ENCODE measurements at regions not wholly inside any gene's neighbourhood (a gene's known extent, or its start where the extent isn't known, plus 50 kb on each side); places are given as distances from the start of the nearest gene placed in this dataset.

GRCh38 chr1:14247666-14248065 lies 350.8 kb upstream of the KAZN start:
- no peak for TF ChIP-seq CTCF (IDR thresholded peaks at IDR 0.05; ENCODE audit: extremely low read depth, insufficient read depth, missing control alignments)
- in situ Hi-C loops (cut with MboI; ENCODE audit: low pct_unique_long_range_greater_than_20kb, low sequenced_read_pairs, unreplicated experiment): no loop called here
- DNase-seq (ENCODE audit: low spot score): no peak

- DNase-seq (ENCODE audit: low spot score): no peak
- TF ChIP-seq CTCF (IDR thresholded peaks at IDR 0.05; ENCODE audit: extremely low read depth, insufficient read depth, missing control alignments): no peak
- in situ Hi-C loops (cut with MboI; ENCODE audit: low pct_unique_long_range_greater_than_20kb, low sequenced_read_pairs, unreplicated experiment): no loop called here
These were observed 346.6 kb upstream of the KAZN start for GRCh38 chr1:14251871-14252270.

GRCh38 chr1:14253676-14254075 lies 344.8 kb upstream of the KAZN start:
- in situ Hi-C loops (cut with MboI; ENCODE audit: low pct_unique_long_range_greater_than_20kb, low sequenced_read_pairs, unreplicated experiment): no loop called here
- DNase-seq (ENCODE audit: low spot score): no peak
- no peak for TF ChIP-seq CTCF (IDR thresholded peaks at IDR 0.05; ENCODE audit: extremely low read depth, insufficient read depth, missing control alignments)

GRCh38 chr1:14254251-14254650 lies 344.2 kb upstream of the KAZN start:
- in situ Hi-C loops (cut with MboI; ENCODE audit: low pct_unique_long_range_greater_than_20kb, low sequenced_read_pairs, unreplicated experiment): no loop called here
- DNase-seq (ENCODE audit: low spot score): no peak
- TF ChIP-seq CTCF (IDR thresholded peaks at IDR 0.05; ENCODE audit: extremely low read depth, insufficient read depth, missing control alignments): no peak

- in situ Hi-C loops (cut with MboI; ENCODE audit: low pct_unique_long_range_greater_than_20kb, low sequenced_read_pairs, unreplicated experiment): no loop called here
- no peak for TF ChIP-seq CTCF (IDR thresholded peaks at IDR 0.05; ENCODE audit: extremely low read depth, insufficient read depth, missing control alignments)
These were observed 343.3 kb upstream of the KAZN start for GRCh38 chr1:14255233-14255632.

GRCh38 chr1:14255711-14256110 lies 342.8 kb upstream of the KAZN start:
- in situ Hi-C loops (cut with MboI; ENCODE audit: low pct_unique_long_range_greater_than_20kb, low sequenced_read_pairs, unreplicated experiment): no loop called here
- no peak for TF ChIP-seq CTCF (IDR thresholded peaks at IDR 0.05; ENCODE audit: extremely low read depth, insufficient read depth, missing control alignments)
- DNase-seq (ENCODE audit: low spot score): no peak

More at GRCh38 chr1:14255233-14255632, 343.3 kb upstream of the KAZN start:
- no peak for DNase-seq (ENCODE audit: low spot score)

- TF ChIP-seq CTCF (IDR thresholded peaks at IDR 0.05; ENCODE audit: extremely low read depth, insufficient read depth, missing control alignments): no peak
- DNase-seq (ENCODE audit: low spot score): no peak
- in situ Hi-C loops (cut with MboI; ENCODE audit: low pct_unique_long_range_greater_than_20kb, low sequenced_read_pairs, unreplicated experiment): no loop called here
These were observed 339.2 kb upstream of the KAZN start for GRCh38 chr1:14259191-14259757.

Data from GM13977 (cell line).